ENCODE measurements at regions not wholly inside any gene's neighbourhood (a gene's known extent, or its start where the extent isn't known, plus 50 kb on each side); places are given as distances from the start of the nearest gene placed in this dataset.
A peak's percentile ranks its signal among the peaks of the same experiment; 100 is the strongest.

- DNase-seq = no peak
Measured at GRCh38 chr12:98308141-98308540, 207.2 kb upstream of the TMPO start.

DNA sequence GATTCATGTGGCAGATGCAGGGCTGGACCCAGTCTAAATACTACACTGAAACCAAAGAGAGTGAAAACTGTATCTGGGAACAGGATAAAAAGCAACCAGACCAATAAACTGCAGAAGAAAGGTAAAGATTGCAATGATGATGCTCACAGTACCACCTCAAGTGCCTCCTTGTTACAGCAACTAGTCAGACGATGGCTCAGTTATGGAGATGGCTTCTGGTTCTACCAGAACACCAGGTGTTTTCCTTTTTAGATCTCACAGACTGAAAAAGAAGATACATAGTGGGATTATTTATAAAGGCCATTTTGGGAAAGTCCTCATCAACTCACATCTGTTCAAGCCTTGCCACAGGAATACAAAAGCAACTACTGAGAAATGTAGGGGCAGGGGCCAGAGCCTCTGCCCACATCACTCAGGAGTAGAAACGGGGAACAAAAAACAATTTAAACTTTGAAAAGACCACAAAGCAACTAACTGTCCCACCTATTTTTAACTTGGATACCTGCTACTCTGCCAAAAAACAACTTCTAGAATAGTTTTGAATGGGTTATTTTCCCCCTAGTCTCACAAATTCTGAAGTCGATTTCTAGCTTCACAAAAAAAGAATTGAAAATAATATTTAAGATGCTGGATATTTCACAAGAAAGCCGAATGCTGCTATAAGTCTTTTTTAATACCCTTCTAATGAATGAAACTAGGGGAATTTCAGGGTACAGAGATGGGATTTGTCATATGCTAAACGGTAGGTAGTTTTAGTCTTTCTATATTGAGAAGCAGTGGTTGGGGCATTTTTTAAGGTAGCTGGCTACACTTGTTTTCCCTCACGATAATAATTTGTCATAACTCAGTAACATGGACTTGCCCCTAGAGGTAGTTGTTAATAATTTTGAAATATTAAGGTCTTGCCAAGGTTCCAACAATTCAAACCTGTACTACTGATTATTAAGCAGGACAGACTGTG, 197.2 kb upstream of the TMPO start:
- no peak for DNase-seq

- DNase-seq = no peak
Measured at GRCh38 chr12:98319716-98320425, 195.5 kb upstream of the TMPO start.

GRCh38 chr12:98325003-98325402, 190.4 kb upstream of the TMPO start:
- DNase-seq = no peak

- no peak for DNase-seq
Measured at GRCh38 chr12:98328467-98328866, 186.9 kb upstream of the TMPO start.

GRCh38 chr12:98329589-98329988, 185.8 kb upstream of the TMPO start:
- no peak for DNase-seq

DNA sequence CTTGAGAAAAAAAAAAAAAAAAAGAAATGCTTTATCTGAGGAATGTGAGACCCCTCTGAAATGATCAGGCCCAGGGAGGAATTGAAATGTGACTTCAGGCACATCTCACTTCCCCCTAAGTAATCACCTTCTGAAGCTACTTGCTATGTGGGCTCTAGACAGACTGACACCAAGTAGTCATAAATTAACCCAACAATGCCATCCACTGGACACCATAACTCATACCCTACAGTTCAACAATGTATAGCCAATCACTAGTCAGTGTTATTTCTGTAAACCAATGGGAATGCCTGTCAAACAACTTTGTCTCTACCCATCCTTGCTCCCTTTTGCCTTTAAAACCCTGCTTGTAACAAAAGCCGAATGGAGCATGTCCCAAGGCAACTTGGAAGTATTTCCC, 182.7 kb upstream of the TMPO start:
- no peak for DNase-seq

GRCh38 chr12:98334768-98335167, 180.6 kb upstream of the TMPO start:
- DNase-seq = no peak

DNA sequence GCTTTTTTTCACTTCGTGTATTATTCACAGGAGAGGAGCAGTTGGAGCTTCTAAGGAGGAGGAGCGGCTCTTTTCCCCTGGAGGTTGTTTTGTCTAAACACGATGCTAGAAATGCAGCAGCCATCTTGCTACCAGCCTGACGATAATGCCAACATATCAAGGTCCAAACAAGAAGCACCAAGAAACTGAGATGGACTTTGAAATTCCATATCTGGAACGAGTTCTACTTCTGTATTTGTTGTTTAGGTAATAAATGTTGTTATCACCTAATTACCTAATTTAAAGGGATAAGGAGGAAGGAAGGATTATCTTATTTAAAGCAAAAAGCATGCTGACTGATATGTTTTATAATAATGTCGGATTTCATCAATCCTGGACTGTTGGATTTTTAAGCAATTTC, 174.4 kb upstream of the TMPO start:
- DNase-seq = no peak

GRCh38 chr12:98341732-98342131, 173.7 kb upstream of the TMPO start:
- no peak for DNase-seq

DNA sequence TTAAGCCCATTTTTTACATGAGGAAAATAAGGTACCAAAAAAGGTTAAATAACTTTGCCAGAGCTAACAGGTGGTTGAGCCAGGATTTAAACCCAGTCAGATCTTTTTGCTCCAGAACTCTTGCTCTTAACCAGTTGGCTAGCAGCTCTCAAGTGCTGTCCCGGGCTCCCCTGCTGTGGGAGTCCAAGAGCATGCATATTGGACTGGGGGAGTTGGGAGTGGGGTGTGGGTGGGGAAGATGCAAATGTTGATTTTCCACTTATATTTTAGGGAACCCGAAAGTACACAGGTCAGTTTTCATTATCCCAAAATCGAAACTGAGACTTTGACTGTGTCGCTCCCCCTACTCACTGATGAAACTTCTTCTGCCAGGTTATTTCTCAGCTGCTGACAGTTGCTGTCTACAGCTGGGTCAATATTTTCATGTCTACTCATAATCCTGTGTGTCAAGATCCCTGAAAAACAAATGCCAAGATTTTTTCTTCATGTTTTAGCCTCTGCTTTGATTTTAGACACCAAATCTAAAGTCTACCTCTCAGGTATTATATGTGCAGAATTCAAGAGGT, 172.3 kb upstream of the TMPO start:
- no peak for DNase-seq

DNA sequence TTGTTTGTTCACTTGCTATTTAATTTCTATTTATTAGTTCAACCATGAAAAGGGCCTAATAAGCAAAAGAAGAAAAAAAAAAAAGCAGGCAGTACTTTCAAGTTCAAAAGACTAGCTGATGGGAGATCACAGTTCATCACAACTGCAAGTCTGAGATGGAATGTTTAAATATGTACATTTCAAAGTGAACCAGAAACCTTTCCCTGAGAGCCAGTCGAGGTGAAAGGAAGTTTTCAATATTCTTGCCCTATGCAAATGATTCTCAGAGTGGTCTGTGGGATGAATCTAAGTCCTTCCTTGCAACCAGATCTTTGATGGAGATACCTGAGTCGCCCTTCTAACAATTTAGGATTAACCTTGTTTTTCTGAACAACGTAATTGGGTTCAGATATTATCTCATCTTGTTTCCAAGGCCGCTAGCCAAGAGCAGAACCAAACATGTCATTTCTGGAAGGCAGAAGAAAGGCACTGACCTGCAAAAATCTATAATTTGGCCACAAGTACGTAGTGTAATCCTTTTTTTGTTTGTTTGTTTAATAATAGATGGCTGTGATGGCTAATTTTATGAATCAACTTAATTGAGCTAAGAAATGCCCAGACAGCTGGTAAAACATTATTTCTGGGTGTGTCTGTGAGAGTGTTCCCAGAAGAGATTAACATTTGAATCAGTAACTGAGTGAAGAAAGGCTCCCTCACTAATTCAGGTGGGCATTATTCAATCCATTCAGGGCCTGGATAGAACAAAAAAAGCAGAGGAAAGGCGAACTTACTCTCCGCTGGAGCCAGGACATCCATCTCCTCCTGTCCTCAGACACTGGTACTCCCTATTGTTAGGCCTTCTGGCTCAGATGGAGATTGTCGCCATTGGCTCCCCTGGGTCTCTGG, 171.1 kb upstream of the TMPO start:
- no peak for DNase-seq

DNA sequence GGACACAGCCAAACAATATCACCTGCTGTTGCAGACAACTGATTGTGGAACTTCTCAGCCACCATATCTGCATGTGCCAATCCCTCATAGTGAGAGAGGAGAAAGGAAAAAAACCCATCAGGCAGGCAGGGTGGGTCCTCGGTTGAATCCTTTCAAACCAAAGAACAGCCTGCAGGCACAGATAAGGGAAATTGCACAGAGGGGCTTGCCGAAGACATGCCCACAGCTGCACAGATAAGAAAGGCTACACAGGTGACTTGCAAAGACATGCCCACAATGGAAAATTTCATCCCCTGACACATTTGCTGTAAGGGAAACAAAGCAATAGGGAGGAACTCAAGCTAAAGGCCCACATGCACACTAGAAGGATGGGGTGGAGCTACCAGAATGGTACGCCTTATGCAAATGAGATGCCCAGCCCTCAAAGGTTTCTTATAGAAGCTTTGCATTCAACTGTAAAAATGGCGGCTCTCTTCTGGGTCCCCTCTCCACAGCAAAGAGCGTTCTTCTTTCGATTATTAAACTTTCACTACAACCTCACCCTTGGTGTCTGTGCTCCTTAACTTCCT, 170.0 kb upstream of the TMPO start:
- DNase-seq = no peak

DNA sequence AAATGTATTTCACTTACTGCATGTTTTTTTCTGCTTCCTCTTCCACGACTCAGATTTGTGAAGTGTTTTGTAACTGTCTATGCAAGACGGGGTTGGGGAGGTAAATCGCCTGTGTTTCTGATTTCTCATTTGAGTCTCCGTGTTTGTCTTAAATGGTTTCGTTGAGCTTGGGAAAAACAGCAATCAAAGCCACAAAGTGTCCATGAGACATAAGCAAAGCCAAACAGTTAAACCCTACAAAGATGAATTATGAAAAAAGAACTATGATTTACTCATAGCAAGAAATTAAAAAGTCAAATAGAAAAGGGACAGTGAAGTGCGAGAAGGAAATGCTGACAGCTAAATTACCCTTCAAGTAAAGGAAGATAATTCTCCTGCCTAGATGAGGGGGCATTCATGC, 164.3 kb upstream of the TMPO start:
- no peak for DNase-seq

DNA sequence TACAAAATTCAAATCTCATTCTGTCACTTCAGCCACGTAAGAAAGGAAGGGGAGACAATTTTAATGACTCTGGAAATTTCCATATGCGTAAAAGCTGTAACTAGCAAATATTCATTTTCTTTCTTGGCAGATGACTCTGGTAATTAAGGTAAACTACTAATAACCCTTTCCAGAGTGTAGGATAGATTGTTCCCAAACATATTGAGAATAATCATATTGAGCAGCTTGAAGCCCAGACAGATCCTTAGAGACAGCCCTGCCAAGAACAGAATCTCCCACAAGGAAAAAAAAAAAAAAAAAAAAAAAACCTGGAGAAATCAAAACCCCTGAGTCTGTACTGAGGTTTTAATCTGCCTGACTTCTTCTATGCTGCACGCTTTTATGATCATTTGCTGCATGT, 163.6 kb upstream of the TMPO start:
- DNase-seq = no peak

- DNase-seq = peak; percentile 93
Measured at GRCh38 chr12:98352218-98352811, 163.1 kb upstream of the TMPO start.

DNA sequence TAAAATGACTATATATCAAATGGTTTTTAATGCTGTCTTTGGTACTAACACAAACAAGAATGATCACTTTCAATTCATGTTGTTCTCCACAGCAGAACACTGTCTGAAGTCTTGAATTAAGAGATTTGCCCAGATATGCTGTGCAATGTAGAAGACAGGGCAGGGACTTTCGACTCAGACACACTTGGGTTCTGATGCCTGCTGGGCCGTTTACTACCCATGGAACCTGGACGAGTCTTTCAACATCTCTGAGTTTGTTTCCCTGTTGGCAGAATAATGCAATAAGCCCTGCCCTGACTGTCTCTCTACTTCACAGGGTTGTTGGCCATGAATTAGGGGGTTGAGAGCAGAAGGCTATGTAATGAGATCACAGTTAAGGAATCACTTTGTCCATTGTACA, 162.6 kb upstream of the TMPO start:
- peak; percentile 26 for DNase-seq

- no peak for DNase-seq
Measured at GRCh38 chr12:98354520-98355035, 160.8 kb upstream of the TMPO start.

- DNase-seq = peak; percentile 76
Measured at GRCh38 chr12:98355322-98355721, 160.1 kb upstream of the TMPO start.

GRCh38 chr12:98355933-98356332, 159.5 kb upstream of the TMPO start:
- DNase-seq = no peak

DNA sequence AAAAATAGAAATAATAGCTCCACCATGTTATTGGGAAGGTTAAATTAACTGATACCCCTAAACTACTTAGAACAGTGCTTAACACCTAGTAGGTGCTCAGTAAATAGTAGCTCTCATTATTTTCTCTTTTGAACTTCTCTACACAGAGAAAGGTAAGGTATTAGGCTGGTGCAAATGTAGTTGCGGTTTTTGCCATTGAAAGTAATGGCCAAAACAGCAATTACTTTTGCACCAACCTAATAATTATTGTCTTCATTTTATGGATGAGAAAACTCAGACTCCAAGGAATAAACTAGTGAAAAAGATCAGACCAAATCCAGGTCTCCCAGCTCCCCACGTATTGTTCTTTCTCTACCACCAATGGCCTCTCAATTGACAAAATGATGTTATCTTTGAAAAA, 157.2 kb upstream of the TMPO start:
- no peak for DNase-seq

- DNase-seq = no peak
Measured at GRCh38 chr12:98359856-98360255, 155.5 kb upstream of the TMPO start.
